ENCODE measurements at regions not wholly inside any gene's neighbourhood (a gene's known extent, or its start where the extent isn't known, plus 50 kb on each side); places are given as distances from the start of the nearest gene placed in this dataset.

- TF ChIP-seq CEBPZ (IDR thresholded peaks at IDR 0.05; ENCODE audit: low read length), result no peak
- TF ChIP-seq ETV6 (CRISPR knock-in tag; conservative IDR thresholded peaks at IDR 0.05), result no peak
Observed at GRCh38 chr21:35222541-35222941, 173.4 kb upstream of the RUNX1 start (continued).

- no peak for TF ChIP-seq LBX2 (CRISPR knock-in tag; IDR thresholded peaks at IDR 0.05; ENCODE audit: borderline replicate concordance)
- TF ChIP-seq REST (IDR thresholded peaks at IDR 0.05; ENCODE audit: borderline replicate concordance in 1 of 2, low read depth in 1 of 2, low read length in 2 of 2), result peak in 1 of 2 experiments; percentile 52; a peak in 2 of 4 replicates
- H3K9ac ChIP-seq (ENCODE audit: insufficient read depth, low read depth, low read length), result no peak overlapping the region
- no peaks in the 10 kb centered on the region for H4K20me1 ChIP-seq (ENCODE audit: insufficient read depth, low read length)
- intact Hi-C loops (cut with micrococcal nuclease; ENCODE audit: unreplicated experiment) (no loop called here), in situ Hi-C loops (cut with HindIII; ENCODE audit: extremely low pct_ligation_motif_present, low pct_unique_long_range_greater_than_20kb) (no loop called here)
- H3K9me3 ChIP-seq (ENCODE audit: low read length), result no peaks in the 10 kb centered on the region
- H2AFZ ChIP-seq (ENCODE audit: low read length), result no peak overlapping the region
- DNase-seq (ENCODE audit: low spot score) (no peak), FAIRE-seq (no peak), ATAC-seq (no peak)
- H3K79me2 ChIP-seq (ENCODE audit: insufficient read depth, low read length), result no peaks in the 10 kb centered on the region
- H3K4me3 ChIP-seq (replicated peaks in 1 of 3; ENCODE audit: insufficient read depth in 1 of 3, low read depth in 2 of 3, low read length in 3 of 3), result no peak overlapping the region
- BruUV-seq (replicated peaks), result no TSS peak
- H3K36me3 ChIP-seq (replicated peaks in 1 of 2; ENCODE audit: control insufficient read depth in 1 of 2, insufficient read depth in 2 of 2, low read length in 2 of 2), result no peaks in the 10 kb centered on the region
- H3K27me3 ChIP-seq (ENCODE audit: control insufficient read depth in 1 of 2, insufficient read depth in 2 of 2, low read length in 2 of 2), result no peaks in the 10 kb centered on the region; a peak in 1 of 5 replicates
- POLR2A ChIA-PET, result no interaction called here
- no peak overlapping the region for H3K27ac ChIP-seq (ENCODE audit: extremely low read length, insufficient read depth, low read length)
- no peak overlapping the region for H3K4me2 ChIP-seq (ENCODE audit: low read depth, low read length)
- CTCF ChIA-PET (ENCODE audit: low intra/inter-chr PET ratio, low total read pairs), result no interaction called here
- WGBS (ENCODE audit: low lambda C conversion rate), result 16% methylated on average over 3 of the region's 3 CpGs
- peaks cover 14% of the 10 kb centered on the region for H3K4me1 ChIP-seq (ENCODE audit: insufficient read depth, low read length)
Observed at GRCh38 chr21:35222021-35222420, 172.9 kb upstream of the RUNX1 start.

Measured in HepG2 (cell line).